ENCODE measurements at regions not wholly inside any gene's neighbourhood (a gene's known extent, or its start where the extent isn't known, plus 50 kb on each side); places are given as distances from the start of the nearest gene placed in this dataset.

DNA sequence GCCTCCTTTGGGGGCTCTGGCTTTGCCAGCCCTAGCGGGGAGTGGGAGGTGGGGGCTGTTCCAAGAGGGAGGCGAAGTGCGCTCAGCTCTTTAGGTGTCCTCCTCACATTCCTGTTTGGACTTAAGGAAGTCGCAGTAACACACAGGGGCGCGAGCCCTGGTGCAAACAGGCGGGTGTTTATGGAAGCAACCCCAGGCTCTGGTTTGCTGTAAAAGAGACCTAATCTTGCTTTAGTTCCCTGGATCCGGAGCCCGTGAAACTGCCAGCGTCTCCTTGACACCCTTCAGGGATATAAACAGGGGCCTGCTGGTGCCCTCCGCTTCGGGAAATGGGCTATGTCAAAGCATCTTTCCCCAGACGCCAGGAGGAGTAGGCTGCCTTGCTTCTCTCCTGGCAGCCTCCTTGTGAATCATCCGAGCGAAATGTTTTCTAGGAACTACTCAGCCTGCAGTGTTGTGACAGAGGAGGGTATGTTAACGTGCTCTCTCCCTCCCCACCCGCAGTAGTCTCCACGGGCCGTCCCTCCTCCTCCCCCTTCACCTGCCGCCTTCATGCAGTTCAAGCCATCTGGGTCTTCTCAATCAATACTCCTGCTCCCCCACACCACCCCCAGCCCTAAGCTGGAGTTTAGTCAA, 168.0 kb upstream of the LRFN2 start:
- no peak for DNase-seq (ENCODE audit: low read depth in 2 of 3, low spot score in 2 of 3)

DNA sequence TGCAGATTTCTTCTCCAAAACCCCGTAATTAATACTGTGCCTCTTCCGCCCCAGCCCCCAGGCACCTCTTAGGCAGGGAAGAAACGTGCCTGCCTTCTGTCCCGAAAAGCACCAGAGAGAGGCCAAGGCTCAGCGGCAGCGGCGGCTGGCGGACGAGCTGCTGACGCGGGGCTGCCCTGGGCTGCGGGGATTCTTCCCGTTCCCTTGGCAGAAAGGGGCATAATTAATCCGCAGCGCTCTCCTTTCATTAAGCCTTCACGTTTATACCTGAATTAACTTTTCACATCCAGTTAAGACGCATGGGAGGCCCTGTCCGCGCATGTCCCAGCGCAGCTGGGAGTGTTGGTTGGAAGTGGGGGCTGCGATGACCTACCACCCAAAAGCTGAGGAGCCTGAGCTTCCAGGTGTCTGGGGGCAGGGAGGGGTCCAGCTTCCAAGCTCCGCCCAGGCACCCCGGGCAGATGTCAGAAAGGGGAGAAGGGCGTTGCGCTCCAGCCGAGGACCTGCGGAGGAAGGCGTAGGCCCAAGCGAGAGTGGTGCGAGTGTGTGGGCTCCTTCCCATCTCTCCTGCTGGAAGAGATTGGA, 167.4 kb upstream of the LRFN2 start:
- DNase-seq (ENCODE audit: low read depth in 2 of 3, low spot score in 2 of 3) = no peak

DNA sequence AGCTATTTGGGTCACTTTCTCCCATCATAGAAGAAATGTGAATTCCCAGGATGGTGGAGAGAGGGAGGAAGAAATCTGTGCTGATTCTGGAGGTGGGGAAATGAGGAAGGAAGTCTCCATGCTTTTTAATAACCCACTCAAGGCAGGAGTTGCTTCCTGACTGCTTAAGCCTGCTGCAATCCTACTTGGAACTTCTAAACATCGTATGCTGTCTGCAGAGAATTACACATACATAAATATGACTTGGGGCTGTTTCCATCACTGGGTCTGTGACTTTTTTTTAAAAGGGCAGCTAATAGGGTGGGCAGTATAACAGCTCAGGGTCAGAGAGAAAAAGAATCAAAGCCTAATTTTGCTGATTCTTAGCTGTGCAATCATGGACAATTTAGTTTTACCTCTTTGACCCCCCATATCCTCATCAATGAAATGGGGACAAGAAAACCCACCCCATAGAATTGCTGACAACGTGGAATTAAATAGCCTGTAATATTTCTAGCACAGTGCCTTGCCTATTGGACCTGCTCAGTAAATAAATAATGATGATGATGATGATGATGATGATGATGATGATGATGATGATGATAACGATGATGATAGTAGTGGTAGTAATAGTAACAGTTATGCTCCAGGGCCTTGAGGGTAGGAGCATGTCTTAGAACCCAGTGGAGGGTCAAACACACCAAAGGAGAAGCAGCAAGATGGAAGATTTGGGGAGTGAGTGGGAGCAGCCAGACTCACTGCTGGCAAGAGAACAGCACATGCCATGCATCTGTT, 166.7 kb upstream of the LRFN2 start:
- DNase-seq (ENCODE audit: low read depth in 2 of 3, low spot score in 2 of 3) = no peak

DNA sequence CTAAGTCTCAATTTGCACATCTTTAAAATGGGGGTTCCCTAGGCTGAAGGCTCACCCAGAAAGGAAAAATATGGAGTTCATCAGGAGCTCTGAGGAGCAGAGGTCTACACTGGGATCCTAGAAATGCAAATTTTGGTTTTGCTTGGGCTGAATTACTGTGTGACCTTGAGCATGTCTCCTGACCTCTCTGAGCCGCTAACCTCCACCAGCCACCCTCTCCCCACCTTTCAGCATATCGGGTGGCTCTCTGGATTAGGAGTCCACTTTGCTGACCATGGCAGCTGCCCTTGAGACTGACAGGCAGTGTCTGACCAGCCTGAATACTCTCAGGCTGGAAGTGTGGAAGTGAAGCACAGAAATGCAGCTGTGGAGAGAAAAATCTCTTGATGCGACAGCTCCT, 165.9 kb upstream of the LRFN2 start:
- DNase-seq (ENCODE audit: low read depth in 2 of 3, low spot score in 2 of 3) = no peak

DNA sequence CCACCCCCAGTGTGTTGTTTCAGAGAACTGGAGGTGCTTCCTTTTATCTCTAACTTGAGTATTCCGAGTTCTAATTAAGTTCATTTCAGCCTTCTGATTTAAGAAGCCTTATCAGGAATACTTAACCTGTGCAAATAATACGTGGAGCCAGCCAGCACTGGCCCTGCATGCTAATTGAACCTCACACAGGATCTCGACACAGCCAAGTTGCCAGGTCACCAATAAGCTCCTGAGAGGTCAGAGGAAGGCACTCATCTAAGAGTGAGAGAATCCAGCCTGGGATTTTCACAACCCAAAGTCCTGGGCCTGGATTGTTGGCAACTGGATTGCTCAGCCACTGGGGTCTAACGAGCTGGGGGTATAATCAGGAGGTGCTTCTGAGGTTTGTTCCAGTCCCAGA, 157.7 kb upstream of the LRFN2 start:
- DNase-seq (ENCODE audit: low read depth in 2 of 3, low spot score in 2 of 3) = no peak

DNA sequence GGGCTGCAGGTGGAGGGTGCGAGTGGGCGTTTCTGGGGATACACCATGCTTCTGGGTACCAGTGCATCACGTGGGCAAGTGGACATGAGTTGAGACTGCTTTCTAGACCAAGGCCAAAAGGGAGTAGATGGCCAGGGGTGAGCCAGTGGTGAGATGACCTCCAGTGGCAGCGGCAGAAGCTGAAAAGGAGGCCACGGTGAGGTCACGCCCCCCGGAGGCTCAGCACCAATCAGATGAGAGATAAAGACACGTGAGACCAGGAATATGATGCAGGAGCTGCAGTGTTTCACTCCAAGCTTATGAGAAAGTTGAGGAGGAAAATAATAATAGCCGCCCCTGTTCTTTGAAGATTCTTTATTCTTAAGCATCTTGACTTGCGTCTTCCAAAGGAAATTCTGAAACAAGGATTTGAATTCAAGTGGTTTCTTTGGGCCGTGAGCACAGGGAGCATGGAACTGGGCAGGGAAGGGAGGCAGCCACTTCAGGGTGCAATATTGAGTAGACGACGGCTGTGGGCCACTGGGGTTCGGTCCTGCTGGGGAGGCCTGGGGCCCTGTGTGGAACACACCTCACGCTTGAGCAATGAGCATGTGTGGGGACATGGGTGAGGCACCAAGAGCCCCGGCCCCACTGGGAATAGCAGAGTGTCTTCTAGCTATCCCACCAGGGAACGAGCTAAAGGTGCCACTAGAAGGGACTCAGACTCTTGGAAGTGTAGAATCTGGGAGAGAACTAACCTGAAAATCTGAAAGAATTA, 156.7 kb upstream of the LRFN2 start:
- no peak for DNase-seq (ENCODE audit: low read depth in 2 of 3, low spot score in 2 of 3)

DNA sequence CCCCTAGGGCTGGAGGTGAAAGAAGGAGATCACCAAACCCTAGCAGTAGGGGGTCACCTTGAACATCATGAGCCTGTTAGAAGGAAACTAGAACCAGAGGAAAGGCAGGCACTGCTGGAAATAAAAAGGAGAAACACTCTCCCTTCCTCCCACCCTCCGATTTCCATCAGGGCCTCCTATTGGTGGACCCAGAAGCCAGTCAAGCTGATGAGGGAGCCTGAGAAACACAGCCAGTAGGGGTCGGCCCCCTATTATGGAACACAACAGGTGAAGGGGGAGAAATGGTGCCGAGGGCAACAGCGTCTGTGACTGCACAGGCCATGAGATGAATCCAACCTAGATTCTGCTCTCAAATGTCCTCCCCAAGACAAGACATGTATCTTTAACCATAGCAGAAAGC, 156.1 kb upstream of the LRFN2 start:
- DNase-seq (ENCODE audit: low read depth in 2 of 3, low spot score in 2 of 3) = no peak

DNA sequence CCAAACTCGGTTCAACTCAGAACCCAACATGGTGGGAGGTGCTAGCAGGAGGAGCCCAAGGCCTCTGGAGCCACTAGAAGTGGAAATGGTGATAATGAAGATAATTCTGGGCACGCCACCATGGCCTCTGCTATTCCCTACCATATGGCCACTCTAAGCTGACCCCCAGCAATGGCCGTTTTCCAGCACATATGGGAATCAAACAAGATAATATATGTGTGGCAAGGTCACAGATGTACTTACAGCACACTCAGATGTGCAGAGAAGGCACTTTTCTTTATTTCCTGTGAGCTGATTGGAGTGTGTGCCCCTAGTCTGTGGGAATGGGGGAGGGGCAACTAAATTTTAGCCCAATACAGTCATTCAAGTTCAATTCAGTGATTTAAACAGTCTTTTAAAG, 153.4 kb upstream of the LRFN2 start:
- DNase-seq (ENCODE audit: low read depth in 2 of 3, low spot score in 2 of 3) = no peak

DNA sequence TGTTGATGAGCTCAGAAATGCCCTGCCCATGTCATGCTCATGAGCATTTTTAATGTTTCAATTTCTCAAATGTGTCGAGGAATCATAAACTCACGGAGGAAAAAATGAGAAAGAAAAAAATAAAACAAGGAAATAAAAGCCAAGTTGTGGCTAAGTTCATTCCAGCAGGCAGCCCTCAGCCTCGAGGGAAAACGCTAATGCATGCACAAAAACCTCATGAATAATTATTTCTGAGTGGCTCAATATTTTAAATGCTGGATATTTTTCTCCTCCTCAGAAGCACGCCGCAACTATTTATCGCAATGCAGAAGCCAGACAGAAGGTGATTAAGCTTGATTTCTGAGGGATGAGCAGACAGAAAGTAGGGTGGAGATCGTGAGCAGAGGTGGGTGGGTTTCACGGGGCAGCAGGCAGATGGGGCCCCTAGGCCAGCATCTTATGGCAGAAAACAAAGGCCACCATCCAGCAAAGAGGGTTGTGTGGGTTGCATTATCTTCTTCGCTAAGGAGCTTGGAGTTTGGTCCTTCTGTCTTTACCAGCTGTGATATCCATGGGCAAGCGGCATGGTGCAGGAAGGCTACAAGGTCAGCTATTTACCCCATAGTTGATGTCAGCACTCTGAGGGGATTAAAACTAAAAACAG, 151.5 kb upstream of the LRFN2 start:
- no peak for DNase-seq (ENCODE audit: low read depth in 2 of 3, low spot score in 2 of 3)

DNA sequence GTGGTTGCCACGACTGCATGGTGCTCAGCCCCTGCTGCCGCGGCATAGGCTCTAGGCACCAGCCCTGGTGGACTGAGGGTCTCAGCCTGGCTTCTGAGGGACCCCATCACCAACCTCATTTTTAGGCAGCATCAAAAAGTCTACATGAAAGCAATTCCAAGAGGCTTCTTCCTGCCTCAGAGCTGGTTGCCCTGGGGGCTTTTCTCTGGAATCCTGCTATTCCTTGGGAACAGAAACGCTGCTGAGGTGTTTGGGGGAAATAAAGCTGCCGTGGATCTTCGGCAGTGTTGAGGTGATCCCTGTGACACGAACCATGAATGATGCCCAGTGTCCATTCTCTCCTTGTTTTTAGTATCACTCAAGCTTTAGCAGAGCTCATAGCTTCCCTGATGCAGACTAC, 148.4 kb upstream of the LRFN2 start:
- no peak for DNase-seq (ENCODE audit: low read depth in 2 of 3, low spot score in 2 of 3)

DNA sequence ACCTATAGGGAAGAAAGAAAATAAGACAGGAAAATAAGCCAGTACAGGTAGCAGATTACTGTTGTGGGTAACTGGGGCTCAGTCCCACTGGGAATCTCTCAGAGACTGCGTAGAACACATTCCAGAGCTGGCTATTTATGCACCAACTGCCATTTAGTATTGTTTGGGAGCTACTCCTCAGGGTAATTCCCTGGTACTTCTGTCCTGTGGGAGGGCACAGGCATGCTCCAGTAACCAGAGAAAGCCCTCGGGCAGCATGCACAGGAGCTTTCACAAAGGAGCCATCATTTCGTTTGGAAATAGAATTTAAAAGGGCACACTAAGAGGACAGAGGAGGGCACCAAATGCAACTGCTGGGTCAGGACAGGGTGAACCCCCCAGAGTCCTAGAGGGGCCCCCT, 148.0 kb upstream of the LRFN2 start:
- no peak for DNase-seq (ENCODE audit: low read depth in 2 of 3, low spot score in 2 of 3)

DNA sequence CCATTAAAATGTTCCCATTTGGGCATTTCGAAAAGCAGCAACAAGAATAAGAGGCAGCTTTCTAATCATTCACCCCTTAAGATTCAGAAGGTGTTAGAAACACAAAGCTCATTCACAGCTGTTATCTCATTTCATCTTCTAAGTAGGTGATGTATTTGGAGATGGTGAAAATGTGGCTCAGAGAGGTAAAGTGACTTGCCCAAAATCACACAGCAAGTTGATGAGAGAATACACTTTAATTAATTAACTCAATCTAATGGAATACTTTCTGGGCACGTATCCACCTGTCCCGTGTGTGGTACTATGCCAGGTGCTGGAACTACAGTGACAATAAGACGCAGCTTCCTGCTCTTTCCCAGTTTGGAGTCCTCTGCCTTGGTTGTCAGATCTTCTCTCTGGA, 147.4 kb upstream of the LRFN2 start:
- no peak for DNase-seq (ENCODE audit: low read depth in 2 of 3, low spot score in 2 of 3)

DNA sequence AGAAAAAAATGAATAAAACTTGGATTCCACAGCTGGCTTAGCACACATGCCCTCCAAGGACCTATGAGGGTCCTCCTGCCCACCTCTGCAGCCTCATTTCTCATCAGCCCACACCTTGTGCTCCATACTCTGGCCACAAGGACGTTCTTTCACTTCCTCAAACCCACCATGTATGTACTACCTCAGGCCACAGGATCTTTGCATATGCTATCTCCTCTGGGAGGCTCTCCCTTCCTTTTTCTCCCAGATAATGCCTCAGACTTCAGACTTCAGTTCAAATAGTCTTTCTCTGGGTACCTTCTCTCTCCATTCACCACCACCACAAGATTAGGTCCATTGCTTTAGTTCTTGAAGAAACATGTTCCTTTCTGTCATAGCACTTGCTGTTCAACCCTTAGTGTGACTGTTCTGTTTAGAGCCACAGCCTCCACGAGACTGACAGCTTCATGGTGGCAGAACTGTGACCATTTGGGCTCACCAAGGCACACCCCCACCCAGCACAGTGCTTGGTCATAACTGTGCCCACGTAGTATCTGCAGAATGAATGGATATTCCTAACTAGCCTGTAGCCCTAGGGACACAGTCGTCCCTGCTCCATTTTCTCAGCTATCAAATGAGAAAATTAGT, 146.7 kb upstream of the LRFN2 start:
- no peak for DNase-seq (ENCODE audit: low read depth in 2 of 3, low spot score in 2 of 3)

DNA sequence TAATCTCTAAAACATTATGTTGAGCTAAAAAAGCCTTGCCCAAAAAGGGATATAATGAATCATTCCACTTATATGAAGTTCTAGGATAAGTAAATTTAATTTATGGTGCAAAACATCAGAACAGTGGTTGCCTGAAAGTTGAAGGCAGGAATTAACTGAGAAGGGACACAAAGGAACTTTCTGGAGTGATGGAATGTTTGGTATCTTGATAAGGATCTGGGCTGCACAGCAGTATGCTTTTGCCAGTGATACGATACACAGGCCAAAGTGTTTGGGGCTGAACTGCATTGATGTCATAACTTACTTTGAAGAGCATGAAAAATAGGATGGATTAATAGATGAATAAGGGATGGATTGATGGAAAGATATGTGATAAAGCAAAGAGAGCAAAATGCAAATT, 146.1 kb upstream of the LRFN2 start:
- no peak for DNase-seq (ENCODE audit: low read depth in 2 of 3, low spot score in 2 of 3)

DNA sequence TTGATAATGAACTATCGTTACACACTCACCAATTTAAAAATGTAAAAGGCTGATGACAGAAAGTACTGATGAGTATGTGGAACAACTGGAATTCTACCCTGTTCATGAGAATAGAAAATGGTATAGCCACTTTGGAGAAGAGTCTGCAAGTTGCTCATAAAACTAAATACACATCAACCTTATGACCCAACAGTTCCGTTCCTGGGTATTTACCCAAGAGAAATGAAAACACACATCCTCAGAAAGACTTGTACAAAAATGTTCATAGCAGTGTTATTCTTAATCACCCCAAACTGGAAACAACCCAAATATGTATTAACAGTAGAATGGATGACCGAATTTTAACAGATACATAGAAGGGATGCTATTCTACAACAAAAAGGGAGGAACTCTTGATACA, 145.7 kb upstream of the LRFN2 start:
- DNase-seq (ENCODE audit: low read depth in 2 of 3, low spot score in 2 of 3) = no peak

DNA sequence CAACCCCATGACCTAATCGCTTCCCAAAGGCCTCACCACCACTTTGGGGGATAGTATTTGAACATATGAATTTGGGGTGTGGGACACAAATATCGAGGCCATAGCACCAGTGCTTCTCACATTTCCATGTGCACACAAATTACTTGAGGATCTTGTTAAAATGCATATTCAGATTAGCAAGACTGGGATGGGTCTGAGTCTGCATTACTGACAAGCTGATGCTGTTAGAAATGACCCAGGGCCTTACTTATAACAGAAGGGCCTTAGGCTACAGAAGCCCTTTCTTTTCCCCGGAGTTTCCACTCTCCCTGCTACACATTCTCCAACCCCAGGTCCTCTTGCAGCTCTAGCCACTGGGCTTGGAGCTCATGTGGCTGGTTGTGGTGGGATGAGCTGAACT, 141.5 kb upstream of the LRFN2 start:
- no peak for DNase-seq (ENCODE audit: low read depth in 2 of 3, low spot score in 2 of 3)

DNA sequence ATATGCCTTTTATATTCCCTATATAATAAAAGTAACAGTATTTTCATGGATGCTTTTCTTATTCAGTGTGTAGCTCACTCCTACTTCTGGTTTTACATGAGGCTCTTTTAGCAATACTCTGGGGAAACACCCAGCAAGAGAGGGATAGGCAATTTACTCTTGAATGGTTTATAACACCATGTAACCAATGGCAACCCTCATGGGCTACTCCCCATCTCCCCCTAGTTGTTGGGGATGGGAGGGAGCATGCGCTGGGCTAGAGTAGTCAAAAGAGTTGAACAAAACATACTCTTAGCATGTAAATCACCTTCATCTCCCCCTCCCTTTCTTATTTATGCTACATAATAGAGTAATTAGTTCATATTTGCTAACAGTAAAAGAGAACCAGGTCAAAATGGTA, 140.1 kb upstream of the LRFN2 start:
- no peak for DNase-seq (ENCODE audit: low read depth in 2 of 3, low spot score in 2 of 3)

DNA sequence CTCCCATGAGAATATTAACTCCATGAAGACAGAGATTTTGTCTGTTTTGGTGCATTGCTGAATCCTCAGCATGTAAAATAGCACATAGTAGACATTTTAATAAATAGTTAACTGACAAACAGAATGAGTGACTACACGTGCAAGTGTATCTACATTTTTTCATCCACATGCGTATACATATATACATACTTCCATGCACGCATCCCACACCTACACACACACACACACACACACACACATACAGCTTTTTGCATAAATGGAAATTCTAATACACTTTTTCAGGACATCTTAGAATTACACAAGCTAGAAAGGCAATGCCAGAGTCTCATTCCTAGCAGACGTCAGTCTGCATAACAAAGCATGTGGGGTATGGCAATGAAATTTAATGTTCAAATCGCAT, 139.7 kb upstream of the LRFN2 start:
- no peak for DNase-seq (ENCODE audit: low read depth in 2 of 3, low spot score in 2 of 3)

DNA sequence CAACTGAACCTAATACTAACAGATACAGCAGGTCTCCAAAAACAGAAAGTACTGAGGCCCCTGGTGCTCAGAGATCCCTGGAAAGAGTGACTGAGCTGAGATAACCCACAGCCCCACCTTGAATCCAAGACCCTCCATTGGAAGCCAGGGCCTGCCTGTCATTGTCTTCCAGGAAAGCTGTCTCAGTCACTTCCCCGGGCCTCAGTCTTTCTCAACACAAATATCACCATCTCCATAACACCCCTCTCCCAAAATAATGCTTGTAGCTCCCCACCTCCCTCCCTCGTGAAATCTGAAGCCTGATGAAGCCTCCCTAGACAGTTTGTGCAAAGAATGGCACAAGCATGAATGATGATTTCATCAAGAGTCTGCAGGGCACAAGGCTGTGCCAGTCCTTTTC, 138.2 kb upstream of the LRFN2 start:
- DNase-seq (ENCODE audit: low read depth in 2 of 3, low spot score in 2 of 3) = no peak

DNA sequence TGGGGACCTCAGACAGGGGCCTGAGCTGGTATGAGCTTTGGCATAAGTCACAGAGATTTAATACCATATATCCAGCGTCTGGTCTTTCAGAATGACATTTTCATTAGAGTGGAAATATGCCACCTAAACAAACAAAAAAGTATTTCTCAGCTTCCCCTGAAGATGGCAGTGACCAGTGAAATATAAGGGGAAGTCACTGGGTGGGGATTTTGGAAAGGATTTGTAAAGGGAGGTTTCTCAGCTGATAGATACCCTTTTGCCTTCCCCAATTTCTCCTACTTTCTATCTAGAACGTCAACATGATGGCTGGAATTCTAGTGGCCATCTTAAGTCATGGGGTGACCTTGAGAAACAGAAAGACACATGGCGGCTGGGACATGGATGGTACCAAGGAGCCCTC, 137.7 kb upstream of the LRFN2 start:
- DNase-seq (ENCODE audit: low read depth in 2 of 3, low spot score in 2 of 3) = no peak

DNA sequence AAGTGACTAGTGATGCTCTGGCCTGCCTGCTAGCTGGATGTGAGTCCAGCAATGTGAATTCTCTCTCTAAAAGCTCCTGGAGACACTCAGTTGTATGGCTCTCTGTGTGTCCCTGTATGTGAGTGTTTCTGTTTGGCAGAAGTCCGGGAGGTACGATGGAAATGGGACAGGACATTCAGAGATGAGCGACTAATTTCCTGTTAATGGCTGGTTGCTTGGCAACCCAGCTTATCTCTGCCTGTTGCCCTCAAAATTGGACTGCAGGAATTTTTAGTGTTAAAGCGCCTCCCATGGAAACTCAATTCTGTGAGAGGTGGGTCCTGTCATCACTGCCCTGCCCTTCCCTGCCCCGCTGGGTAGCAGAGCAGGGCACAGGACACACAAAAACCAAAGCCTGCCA, 136.8 kb upstream of the LRFN2 start:
- DNase-seq (ENCODE audit: low read depth in 2 of 3, low spot score in 2 of 3) = no peak
